HG03442 (cell line): ENCODE measurements at regions not wholly inside any gene's neighbourhood (a gene's known extent, or its start where the extent isn't known, plus 50 kb on each side); places are given as distances from the start of the nearest gene placed in this dataset.
"Not testable (repeated sequence)": the region's sequence is repeated elsewhere in the genome, so short reads cannot be mapped to it uniquely, and the experiment has no call there.

Experiments used
- ATAC-seq: cut with Tn5 transposase; IDR thresholded peaks from one replicate; pipeline ENCODE4 v1.9.1; 2021; ENCODE audit warnings: mild to moderate bottlenecking, moderate library complexity; ENCODE audit not compliant: unreplicated experiment

DNA sequence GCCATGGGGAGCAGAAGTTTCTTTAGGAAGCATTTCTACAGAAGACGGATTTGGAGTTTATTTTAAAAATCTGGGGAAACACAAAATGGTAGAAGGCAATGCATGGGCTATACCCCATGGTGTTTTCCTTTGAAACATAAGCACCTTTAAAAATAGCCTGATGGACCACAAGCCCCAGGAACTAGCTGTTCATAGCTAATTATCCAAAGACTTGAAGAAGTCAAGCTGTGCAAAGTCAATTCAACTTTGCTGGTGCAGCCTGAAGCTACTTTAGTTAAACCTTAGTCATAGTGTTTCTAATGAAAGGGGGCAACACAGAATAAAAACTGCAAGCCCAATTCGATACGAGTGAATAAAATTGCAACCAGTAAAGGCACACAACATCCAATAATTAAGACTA, 732.5 kb downstream of the GALC start:
- ATAC-seq: no peak

DNA sequence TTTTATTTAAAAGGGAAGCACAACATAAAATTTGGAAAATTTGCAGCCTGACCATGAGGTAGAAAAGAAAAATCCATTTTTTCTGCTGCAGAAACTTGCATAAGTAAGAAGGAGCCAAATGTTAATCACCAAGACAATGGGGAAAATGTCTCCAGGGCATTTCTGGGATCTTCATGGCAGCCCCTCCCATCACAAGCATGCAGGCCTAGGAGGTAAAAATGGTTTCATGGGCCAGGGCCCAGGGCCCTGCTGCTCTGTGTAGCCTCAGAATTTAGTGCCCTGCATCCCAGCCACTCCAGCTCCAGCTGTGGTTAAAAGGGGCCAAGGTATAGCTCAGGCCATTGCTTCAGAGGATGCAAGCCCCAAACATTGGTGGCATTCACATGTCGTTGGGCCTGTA, 735.6 kb downstream of the GALC start:
- ATAC-seq: no peak

GRCh38 chr14:87255058-87255457, 737.9 kb downstream of the GALC start:
- ATAC-seq: no peak

DNA sequence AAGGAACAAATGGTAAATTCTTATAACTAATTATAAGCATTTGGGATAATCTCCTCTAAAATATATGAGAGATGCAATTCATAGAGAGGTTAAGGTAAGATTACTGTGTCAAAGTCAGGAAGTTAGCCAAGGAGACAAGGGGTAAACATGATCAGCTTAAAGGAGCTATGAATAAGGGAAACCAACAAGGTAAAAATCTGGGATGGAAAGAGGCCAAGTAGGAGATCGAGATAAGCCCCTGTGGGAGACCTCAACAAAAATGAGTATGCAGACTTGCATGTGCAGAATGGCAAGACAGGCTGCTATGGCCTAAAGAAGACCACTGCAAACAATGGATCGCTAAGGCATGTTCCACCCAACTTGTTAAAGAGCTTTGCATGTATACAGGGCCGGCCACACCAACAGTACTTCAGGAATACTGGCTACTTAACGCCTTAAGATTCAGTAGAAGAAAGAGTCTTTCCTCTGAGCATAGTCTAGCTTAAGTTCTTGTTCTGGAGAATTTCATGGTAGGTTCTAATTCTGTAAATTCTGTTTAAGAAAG, 738.6 kb downstream of the GALC start:
- ATAC-seq: no peak

DNA sequence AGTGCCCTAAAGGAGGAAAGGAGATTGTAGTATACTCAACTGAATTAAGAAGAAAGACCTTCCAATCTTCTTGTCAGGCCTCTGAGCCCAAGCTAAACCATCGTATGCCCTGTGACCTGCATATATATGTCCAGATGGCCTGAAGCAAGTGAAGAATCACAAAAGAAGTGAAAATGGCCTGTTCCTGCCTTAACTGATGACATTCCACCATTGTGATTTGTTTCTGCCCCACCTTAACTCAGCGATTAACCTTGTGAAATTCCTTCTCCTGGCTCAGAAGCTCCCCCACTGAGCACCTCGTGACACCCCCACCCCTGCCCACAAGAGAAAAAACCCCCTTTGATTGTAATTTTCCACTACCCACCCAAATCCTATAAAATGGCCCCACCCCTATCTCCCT, 739.2 kb downstream of the GALC start:
- ATAC-seq: not testable (repeated sequence)

- ATAC-seq: no peak
Observed at GRCh38 chr14:87252103-87252502, 740.9 kb downstream of the GALC start.

DNA sequence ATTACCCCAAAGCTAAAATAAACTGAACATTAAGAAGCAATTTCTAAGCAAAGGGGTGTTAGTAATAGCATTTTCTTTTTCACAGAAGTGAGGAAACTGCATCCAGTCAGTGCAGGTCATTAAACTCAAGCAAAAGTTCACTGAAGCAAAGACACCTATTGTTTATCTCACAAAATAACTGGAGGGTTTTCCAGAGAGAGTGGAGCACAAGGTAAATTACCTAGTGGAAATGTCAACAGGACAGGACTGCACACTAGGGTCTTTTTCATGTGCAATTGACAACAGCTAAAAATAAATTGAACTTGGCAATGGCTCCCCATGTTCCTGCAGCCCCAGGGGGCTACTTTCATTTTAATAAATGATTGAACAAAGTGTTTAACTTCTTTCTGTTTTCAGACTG, 742.0 kb downstream of the GALC start:
- ATAC-seq: no peak

DNA sequence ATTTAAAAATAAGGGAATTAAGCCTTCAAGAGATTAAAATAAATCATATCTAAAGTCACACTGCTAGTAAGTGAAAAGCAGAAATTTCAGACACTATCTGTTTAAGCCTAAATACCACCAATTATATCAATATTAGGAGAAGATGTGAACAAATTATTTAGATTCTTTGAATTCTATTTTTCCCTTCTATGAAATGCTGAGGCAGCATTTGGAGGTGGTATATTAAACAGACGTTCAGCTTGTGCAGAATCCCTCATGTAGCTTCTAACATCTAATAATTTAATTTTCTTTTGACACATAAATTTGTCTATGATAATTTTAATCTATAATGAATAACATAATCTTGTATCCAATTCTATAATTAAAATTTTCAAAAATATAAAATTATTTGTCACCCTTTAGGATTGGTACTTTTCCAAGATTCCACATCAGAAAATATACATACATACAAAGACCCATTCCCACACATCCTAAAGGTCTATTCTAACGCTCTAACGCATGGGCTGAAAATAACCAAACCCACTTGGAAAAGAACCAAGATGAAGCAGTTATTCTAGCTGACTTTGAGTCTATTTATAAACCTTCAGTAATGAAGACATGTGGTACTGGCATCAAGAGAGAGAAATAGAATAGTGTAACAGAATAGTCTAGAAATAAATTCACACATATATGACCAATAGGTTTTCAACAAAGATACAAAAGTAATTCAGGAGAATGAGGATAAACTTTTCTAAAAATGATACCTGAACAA, 751.8 kb downstream of the GALC start:
- no peak for ATAC-seq

GRCh38 chr14:87240319-87240718, 752.7 kb downstream of the GALC start:
- ATAC-seq: not testable (repeated sequence)

- no peak for ATAC-seq
Observed at GRCh38 chr14:87233806-87234384, 759.1 kb downstream of the GALC start.

DNA sequence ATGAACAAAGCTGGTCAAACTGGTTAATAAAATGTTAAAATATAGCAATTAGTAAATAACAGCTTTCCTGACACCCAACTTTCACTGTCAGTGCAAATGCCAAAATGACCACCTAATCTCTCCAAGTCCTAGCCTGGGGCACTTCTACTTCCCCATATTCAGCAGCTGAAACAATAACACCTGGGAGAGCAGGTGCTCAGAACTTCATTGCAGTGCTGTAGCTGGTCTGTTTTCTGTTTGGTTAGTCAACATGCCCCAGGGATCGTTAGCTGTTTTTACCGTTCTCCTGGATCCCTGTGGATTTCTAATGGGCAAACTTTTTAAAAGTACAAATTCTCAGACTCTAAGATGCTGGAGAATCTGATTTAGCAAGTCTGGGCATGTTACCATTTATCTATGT, 759.7 kb downstream of the GALC start:
- ATAC-seq: no peak

GRCh38 chr14:87231336-87232026, 761.5 kb downstream of the GALC start:
- no peak for ATAC-seq

- no peak for ATAC-seq
Observed at GRCh38 chr14:87230726-87231125, 762.3 kb downstream of the GALC start.

DNA sequence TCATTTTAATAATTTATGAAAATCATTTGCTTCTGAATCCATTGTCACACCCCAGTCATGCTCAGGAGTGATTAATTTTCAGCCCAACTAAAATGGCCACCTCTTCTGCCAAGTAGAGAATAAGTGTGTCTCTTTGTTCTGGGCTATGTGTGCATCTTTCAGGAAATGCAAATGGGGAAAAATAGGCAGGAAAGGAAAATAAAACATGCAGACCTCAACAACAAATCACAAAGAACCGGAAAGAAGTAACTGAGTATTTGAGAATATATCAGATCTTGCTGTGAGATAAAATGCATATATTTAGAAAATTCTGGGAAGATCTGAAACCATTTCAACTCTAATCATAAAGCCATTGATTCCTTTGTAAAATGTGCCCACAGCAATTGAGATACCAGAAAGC, 763.9 kb downstream of the GALC start:
- ATAC-seq: no peak

GRCh38 chr14:87217023-87217422, 776.0 kb downstream of the GALC start:
- ATAC-seq: no peak

- ATAC-seq: no peak
Observed at GRCh38 chr14:87214558-87214957, 778.4 kb downstream of the GALC start.

- ATAC-seq: no peak
Observed at GRCh38 chr14:87207756-87208155, 785.2 kb downstream of the GALC start.

GRCh38 chr14:87205811-87206210, 787.2 kb downstream of the GALC start:
- no peak for ATAC-seq

DNA sequence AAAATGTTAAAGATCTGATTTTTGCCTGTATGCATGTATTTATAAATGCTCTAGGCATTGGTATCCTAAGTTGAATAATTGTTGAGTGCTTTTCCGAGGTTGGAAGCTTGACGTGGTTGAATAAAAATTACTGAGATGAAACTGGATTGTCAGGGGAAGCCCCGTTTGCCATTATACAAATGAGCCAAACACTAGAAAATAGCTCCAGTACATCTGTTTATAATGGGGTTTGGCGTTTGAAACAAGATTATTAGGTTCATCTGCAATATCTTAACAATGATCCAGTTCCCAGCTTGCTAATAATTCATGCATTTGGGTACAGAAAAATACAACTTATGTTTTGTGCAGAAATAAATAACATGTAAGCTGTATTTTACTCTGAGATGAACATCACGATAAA, 789.6 kb downstream of the GALC start:
- ATAC-seq: no peak

DNA sequence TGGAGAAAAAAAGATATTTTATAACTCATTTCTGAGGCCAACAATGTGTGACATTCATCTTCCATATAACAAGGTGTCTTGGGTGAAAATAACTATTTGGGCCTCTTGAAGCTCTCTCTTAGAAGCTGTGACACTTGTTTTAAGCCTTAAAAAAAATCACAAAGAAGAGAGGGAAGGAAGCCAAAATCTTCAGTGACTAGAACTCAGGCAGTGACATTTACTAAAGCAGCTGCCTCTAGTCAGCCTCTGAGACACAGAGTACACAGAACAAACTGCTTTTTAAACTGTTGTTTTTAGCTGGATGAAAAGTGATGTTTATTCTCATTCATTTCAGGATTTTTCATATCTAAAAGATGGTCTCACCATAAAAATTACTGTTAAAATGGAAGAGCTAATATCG, 793.6 kb downstream of the GALC start:
- no peak for ATAC-seq

DNA sequence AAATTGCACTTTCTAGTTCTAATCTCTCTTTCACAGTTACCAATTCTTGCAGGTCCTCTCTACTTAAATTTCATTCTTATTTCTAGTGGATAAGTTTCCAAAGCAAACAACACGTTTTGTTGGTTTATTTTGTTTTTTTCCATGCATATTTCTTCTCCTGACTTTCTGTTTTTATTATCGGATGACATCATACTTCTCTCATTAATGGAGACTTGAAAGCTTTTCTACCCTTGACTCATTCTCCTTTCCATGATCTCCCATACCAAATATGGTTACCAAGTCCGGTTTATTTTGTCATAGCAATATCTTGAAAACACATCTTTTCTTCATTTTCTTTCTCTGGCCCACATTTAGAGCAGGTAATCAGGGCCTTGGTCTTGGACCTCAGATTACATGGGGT, 796.5 kb downstream of the GALC start:
- no peak for ATAC-seq

GRCh38 chr14:87187786-87188185, 805.2 kb downstream of the GALC start:
- no peak for ATAC-seq
